Fibroblast of the aortic adventitia (primary cell): ENCODE measurements at regions not wholly inside any gene's neighbourhood (a gene's known extent, or its start where the extent isn't known, plus 50 kb on each side); places are given as distances from the start of the nearest gene placed in this dataset.

ENCODE experiments used
- DNase-seq: peaks from one replicate; pipeline ENCODE4 v3.0.0-alpha.2; 2010; ENCODE audit warnings: low read depth
- H3K4me3 ChIP-seq: 2 replicates; pipeline ENCODE4 v1.5.1; 2011; ENCODE audit warnings: low read depth, mild to moderate bottlenecking, control low read depth, low read length, moderate library complexity
- TF ChIP-seq, protein P1 (sequence below): IDR thresholded peaks from 2 replicates; pipeline ENCODE4 v1.5.1; 2011; ENCODE audit warnings: mild to moderate bottlenecking, low read length, control low read depth, inconsistent platforms; ENCODE audit not compliant: insufficient read depth

DNA sequence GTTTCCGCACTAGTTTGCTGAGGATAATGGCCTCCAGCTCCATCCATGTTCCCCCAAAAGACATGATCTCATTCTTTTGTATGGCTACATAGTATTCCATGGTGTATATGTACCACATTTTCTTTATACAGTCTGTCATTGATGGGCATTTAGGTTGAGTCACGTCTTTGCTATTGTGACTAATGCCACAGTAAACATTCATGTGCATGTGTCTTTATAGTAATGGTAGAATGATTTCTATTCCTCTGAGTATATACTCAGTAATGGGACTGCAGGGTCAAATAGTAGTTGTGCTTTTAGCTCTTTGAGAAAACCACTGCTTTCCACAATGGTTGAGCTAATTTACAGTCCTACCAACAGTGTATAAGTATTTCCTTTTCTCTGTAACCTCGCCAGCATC, 78.3 kb upstream of the BCL9 start:
- DNase-seq, result no peak
- H3K4me3 ChIP-seq, result no peak overlapping the region
- TF ChIP-seq, protein P1, sequence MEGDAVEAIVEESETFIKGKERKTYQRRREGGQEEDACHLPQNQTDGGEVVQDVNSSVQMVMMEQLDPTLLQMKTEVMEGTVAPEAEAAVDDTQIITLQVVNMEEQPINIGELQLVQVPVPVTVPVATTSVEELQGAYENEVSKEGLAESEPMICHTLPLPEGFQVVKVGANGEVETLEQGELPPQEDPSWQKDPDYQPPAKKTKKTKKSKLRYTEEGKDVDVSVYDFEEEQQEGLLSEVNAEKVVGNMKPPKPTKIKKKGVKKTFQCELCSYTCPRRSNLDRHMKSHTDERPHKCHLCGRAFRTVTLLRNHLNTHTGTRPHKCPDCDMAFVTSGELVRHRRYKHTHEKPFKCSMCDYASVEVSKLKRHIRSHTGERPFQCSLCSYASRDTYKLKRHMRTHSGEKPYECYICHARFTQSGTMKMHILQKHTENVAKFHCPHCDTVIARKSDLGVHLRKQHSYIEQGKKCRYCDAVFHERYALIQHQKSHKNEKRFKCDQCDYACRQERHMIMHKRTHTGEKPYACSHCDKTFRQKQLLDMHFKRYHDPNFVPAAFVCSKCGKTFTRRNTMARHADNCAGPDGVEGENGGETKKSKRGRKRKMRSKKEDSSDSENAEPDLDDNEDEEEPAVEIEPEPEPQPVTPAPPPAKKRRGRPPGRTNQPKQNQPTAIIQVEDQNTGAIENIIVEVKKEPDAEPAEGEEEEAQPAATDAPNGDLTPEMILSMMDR, result no peak

DNA sequence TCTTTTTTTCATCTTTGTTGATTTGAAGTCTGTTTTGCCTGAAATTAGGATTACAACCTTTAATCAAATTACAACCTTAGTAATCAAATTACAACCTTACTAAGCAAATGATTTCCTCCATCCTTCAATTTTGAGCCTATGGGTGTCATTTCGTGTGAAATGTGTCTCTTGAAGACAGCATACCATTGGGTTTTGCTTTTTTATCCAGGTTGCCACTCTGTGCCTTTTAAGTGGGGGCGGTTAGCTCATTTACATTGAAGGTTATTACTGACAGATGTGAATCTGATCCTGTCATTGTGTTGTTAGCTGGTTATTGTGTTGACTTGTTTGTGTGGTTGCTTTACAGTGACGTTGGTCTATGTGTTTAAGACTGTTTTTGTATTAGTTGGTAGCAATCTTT, 74.8 kb upstream of the BCL9 start:
- no peak overlapping the region for H3K4me3 ChIP-seq
- TF ChIP-seq, protein P1, result no peak
- DNase-seq, result no peak

DNA sequence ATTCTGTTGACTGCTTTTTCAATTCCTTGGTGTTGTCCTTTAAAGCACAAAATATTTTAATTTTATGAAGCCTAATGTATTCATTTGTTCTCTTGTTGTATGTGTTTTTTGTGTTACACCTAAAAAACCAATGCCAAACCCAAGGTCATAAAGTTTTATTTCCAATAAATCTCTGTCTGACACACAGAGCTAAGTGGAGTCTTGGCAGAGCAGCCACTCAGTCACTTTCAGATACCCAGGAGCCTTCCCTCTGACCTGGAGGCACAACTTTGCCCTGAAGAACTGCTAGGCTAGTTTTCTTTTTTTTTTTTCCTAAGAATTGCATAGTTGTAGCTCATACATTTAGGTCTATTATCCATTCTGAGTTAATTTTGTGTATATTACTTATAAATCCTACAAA, 71.2 kb upstream of the BCL9 start:
- TF ChIP-seq, protein P1, result no peak
- H3K4me3 ChIP-seq, result no peak overlapping the region
- no peak for DNase-seq

DNA sequence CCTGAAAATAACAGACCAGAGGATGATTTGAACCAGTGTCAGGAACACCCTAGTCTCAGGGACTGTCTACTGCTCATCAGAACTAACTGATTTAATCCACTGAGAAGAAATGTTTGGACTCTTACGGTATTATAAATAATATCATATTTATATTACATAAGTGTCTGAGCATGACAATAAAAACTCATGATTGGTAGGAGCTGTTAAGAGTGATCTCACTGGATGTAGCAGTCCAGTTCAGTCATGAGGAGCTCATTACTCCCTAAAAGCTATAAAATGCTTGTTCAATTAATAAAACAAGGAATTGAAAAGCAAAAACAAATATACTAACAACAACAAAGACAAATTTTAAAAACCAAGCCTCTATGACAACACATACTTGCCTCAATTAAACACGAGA, 68.8 kb upstream of the BCL9 start:
- no peak overlapping the region for H3K4me3 ChIP-seq
- DNase-seq, result no peak
- TF ChIP-seq, protein P1, result no peak

DNA sequence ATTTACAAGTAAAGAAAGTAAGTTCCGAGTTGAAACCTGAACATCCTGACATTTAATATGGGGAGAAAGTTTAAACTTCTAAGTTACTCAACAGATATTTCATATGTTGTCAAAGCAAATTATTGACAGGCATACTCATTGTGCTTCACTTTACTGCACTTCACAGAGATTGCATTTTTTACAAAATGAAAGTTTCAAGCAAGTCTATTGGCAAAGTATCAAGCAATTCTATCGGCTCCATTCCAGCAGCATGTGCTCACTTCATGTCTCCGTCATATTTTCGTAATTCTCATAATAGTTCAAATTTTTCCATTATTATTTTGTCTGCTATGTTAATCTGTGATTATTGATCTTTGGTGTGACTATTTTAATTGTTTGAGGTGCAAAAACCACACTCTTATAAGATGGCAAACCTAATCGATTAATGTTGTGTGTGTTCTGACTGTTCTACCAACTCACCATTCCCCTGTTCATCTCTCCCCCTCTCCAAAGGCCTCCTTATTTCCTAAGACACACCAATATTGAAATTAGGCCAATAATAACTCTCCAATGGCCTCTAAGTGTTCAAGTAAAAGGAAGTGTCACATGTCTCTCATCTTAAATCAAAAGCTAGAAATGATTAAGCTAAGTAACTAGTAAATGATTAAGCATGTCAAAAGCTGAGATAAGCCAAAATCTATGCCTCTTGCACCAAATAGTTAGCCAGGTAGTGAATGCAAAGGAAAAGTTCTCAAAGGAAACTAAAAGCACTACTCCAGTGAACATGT, 68.2 kb upstream of the BCL9 start:
- H3K4me3 ChIP-seq, result no peak overlapping the region
- TF ChIP-seq, protein P1, result no peak
- peak; percentile 13 for DNase-seq

DNA sequence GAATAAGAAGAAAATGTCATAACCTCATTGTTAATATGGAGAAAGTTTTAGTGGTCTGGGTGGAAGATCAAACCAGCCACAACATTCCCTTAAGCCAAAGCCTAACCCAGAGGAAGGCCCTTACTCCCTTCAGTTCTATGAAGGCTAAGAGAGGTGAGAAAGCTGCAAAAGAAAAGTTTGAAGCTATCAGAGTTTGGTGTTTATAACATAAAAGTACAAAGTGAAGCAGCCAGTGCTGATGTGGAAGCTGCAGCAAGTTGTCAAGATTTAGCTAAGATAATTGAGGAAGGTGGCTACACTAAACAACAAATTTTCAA, 67.6 kb upstream of the BCL9 start:
- no peak for DNase-seq
- TF ChIP-seq, protein P1, result no peak
- no peak overlapping the region for H3K4me3 ChIP-seq

DNA sequence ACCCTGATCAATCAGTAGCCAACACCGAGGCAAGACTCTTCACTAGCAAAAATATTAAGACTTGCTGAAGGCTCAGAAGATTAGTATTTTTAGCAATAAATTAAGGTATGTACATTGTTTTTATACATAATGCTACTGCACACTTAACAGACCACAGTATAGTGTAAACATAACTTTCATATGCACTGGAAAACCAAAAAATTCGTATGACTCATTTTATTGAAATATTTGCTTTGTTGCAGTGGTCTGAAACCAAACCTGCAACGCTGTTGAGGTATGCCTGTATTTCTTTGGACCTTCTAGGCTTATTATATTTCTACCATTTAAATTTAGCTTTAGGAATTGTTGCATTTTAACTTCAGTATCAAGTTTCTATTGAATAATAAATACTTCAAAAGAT, 65.8 kb upstream of the BCL9 start:
- H3K4me3 ChIP-seq, result no peak overlapping the region
- TF ChIP-seq, protein P1, result no peak
- no peak for DNase-seq
